ENCODE measurements at regions not wholly inside any gene's neighbourhood (a gene's known extent, or its start where the extent isn't known, plus 50 kb on each side); places are given as distances from the start of the nearest gene placed in this dataset.

DNA sequence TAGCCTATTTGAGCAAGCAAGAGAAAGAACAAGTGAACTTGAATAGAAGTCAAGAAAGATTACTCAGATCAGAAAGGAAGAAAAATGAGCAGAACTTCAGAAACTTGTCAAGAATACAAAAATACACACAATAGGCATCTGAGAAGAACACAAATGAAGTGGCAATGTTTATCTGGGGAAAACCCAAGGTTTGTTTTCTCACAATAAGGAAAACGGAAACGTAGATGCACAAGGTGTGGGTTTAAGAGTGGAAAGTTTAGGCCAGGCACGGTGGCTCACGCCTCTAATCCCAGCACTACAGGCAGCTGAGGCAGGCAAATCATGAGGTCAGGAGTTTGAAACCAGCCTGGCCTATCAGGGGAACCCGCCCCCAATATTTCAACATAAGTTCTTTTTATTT, 159.5 kb upstream of the GYPC start:
- H3K4me3 ChIP-seq (ENCODE audit: low read depth, poor library complexity, severe bottlenecking), result no peak overlapping the region
- 88 to 93% methylated on average over 5 of the region's 5 CpGs for WGBS, 2 donors
- no peak for DNase-seq (ENCODE audit: low spot score in 2 of 2)
- intact Hi-C loops (cut with DNase I; ENCODE audit: low total_unique reads), result no loop called here
- TF ChIP-seq, protein P1, sequence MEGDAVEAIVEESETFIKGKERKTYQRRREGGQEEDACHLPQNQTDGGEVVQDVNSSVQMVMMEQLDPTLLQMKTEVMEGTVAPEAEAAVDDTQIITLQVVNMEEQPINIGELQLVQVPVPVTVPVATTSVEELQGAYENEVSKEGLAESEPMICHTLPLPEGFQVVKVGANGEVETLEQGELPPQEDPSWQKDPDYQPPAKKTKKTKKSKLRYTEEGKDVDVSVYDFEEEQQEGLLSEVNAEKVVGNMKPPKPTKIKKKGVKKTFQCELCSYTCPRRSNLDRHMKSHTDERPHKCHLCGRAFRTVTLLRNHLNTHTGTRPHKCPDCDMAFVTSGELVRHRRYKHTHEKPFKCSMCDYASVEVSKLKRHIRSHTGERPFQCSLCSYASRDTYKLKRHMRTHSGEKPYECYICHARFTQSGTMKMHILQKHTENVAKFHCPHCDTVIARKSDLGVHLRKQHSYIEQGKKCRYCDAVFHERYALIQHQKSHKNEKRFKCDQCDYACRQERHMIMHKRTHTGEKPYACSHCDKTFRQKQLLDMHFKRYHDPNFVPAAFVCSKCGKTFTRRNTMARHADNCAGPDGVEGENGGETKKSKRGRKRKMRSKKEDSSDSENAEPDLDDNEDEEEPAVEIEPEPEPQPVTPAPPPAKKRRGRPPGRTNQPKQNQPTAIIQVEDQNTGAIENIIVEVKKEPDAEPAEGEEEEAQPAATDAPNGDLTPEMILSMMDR (IDR thresholded peaks at IDR 0.05), result no peak
- TF ChIP-seq POLR2A (IDR thresholded peaks at IDR 0.05), result no peak

DNA sequence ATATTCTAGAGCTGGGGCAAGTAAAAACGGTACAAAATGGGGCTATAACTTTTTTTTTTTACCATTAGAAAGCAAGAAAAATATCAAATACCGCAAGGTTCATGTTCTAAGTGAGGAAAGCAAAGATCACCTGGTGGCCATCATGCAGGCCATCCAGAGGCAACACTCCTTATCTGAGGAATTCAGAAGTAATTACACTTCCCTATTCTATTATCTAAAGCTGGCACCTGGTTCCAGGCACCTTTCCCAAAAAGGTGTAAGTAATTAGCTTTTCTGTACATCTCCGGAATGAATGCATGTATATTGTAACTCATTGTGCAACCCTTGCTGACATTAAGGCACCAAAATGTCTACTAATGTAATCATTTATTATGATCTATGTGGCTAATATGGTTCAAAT, 152.5 kb upstream of the GYPC start:
- no peak overlapping the region for H3K4me3 ChIP-seq (ENCODE audit: low read depth, poor library complexity, severe bottlenecking)
- 69 to 75% methylated on average over 3 of the region's 3 CpGs for WGBS, 2 donors
- TF ChIP-seq POLR2A (IDR thresholded peaks at IDR 0.05), result no peak
- TF ChIP-seq, protein P1 (IDR thresholded peaks at IDR 0.05), result no peak
- intact Hi-C loops (cut with DNase I; ENCODE audit: low total_unique reads), result no loop called here
- DNase-seq (ENCODE audit: low spot score in 2 of 2), result no peak

DNA sequence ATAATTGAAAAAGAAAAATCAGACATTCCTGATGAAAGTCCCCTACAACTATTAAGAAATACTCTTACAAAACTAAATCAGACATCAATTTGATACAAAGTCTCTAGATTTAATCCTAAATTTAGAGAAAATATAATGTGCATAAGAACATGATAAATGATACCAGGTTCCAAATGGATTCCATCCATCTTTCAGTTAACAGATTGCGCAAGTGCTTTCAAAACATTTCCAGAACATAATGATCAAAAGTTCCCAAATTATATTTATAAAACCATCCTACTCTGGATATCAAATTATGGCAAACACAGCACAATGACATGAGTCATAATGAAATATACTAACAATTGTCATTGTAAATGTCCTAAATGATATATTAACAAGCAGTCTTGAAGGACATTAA, 151.0 kb upstream of the GYPC start:
- 91 to 95% methylated on average over 1 of the region's 1 CpG for WGBS, 2 donors
- H3K4me3 ChIP-seq (ENCODE audit: low read depth, poor library complexity, severe bottlenecking), result no peak overlapping the region
- no peak for DNase-seq (ENCODE audit: low spot score in 2 of 2)
- intact Hi-C loops (cut with DNase I; ENCODE audit: low total_unique reads), result no loop called here
- no peak for TF ChIP-seq POLR2A (IDR thresholded peaks at IDR 0.05)
- TF ChIP-seq, protein P1 (IDR thresholded peaks at IDR 0.05), result no peak

DNA sequence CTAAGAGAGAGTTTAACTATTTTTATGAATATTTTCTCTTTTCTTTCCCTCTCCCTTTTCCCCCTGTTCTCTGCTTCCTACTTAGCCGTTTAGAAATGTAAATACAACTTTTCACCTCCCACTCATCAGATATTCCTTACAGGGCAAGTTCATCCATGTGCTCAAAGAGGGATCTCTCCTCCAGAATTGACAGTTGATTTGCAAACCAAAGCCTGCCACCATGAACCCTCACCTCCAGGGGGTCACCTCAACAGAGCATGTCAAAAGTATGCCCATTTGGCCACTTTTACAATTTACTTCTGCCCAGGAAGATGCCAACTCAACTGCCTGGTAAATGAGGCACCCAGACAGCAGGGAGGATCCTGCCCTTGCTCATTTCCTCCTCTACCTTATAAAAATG, 149.2 kb upstream of the GYPC start:
- DNase-seq (ENCODE audit: low spot score in 2 of 2), result no peak
- intact Hi-C loops (cut with DNase I; ENCODE audit: low total_unique reads), result no loop called here
- TF ChIP-seq, protein P1 (IDR thresholded peaks at IDR 0.05), result no peak
- no peak for TF ChIP-seq POLR2A (IDR thresholded peaks at IDR 0.05)
- 17 to 28% methylated on average over 1 of the region's 1 CpG for WGBS, 2 donors
- H3K4me3 ChIP-seq (ENCODE audit: low read depth, poor library complexity, severe bottlenecking), result no peak overlapping the region

DNA sequence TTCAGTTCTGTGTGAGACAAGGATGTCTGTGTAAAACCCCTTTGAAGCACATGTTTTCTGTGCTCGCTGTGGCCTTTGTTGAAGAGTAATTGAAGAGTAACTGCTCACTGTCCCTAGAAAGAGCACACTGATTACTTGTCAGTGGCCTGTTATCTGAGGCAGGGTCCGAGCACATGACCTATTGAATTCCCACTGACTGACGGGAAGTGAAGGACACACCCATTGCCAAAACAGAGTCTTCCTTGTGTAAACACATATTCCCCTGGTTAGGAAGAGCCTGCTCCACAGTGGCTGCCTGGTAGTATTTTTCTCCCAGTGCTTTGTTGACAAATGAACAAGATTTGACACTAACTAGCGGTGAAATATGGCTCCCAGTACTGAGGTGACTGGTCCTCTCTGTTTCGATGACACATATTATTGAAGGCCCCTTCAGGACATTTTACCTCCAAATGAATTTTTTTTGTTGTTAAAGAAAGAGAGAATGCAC, 148.5 kb upstream of the GYPC start:
- no peak for DNase-seq (ENCODE audit: low spot score in 2 of 2)
- WGBS, 2 donors, result 55 to 56% methylated on average over 5 of the region's 5 CpGs
- TF ChIP-seq, protein P1 (IDR thresholded peaks at IDR 0.05), result no peak
- TF ChIP-seq POLR2A (IDR thresholded peaks at IDR 0.05), result no peak
- H3K4me3 ChIP-seq (ENCODE audit: low read depth, poor library complexity, severe bottlenecking), result no peak overlapping the region
- intact Hi-C loops (cut with DNase I; ENCODE audit: low total_unique reads), result no loop called here

DNA sequence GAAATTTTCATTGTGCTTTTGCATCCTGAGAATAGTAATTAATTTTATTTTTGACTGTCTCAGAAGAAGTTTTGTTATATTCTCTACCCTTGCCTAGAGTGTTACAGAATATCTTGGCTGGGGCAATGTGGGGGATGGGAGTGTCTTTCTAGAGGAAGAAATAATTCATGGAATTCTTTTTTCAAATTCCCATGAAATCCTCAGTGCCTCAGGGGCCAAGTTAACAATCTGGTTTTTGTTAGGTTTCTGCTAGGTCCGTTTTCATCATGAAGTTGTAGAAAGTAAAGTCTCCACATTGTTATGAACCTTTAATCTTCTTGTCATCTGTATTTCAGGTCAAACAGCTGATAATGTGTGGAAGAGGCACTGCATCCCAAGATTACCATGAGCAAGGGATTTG, 145.6 kb upstream of the GYPC start:
- no peak for TF ChIP-seq POLR2A (IDR thresholded peaks at IDR 0.05)
- TF ChIP-seq, protein P1 (IDR thresholded peaks at IDR 0.05), result no peak
- intact Hi-C loops (cut with DNase I; ENCODE audit: low total_unique reads), result no loop called here
- DNase-seq (ENCODE audit: low spot score in 2 of 2), result no peak
- no peak overlapping the region for H3K4me3 ChIP-seq (ENCODE audit: low read depth, poor library complexity, severe bottlenecking)
- 9 to 22% methylated on average over 1 of the region's 1 CpG for WGBS, 2 donors

All from lower leg skin (tissue), 4 donors.